ENCODE measurements at regions not wholly inside any gene's neighbourhood (a gene's known extent, or its start where the extent isn't known, plus 50 kb on each side); places are given as distances from the start of the nearest gene placed in this dataset.

GRCh38 chr6:164045082-164045481 lies 630.6 kb downstream of the QKI start:
- TF ChIP-seq CTCF (IDR thresholded peaks at IDR 0.05) (no peak), POLR2A (IDR thresholded peaks at IDR 0.05) (no peak)
